Natural killer cell (primary cell): ENCODE measurements at regions not wholly inside any gene's neighbourhood (a gene's known extent, or its start where the extent isn't known, plus 50 kb on each side); places are given as distances from the start of the nearest gene placed in this dataset.

ENCODE experiments used
- ATAC-seq, 3 donors: fragments of 150-1000 bp in 2 of 3; fragments of 200-7000 bp in 1 of 3; cut with Tn5 transposase; 1 replicate in 1 of 3; 2 replicates in 2 of 3; pipeline ENCODE4 v1.10.0; 2021; ENCODE audit warnings: mild to moderate bottlenecking in 2 of 3, moderate library complexity in 2 of 3
- DNase-seq, 2 donors: peaks; one replicate each; pipeline versions ENCODE4 v3.0.0 to v3.0.0-alpha.2; 2013 to 2021; ENCODE audit warnings: mixed read lengths in 1 of 2
- H3K27ac ChIP-seq: one replicate; pipeline ENCODE4 v1.5.1; 2013; ENCODE audit warnings: mild to moderate bottlenecking, low read length
- H3K27me3 ChIP-seq: one replicate; pipeline ENCODE4 v1.6.1; 2013; ENCODE audit warnings: low read length; ENCODE audit not compliant: control insufficient read depth, insufficient read depth
- H3K36me3 ChIP-seq: one replicate; pipeline ENCODE4 v1.6.1; 2013; ENCODE audit warnings: low read length; ENCODE audit not compliant: control insufficient read depth, insufficient read depth
- H3K4me1 ChIP-seq: one replicate; pipeline ENCODE4 v1.6.1; 2013; ENCODE audit warnings: low read length; ENCODE audit not compliant: control insufficient read depth, insufficient read depth
- H3K4me3 ChIP-seq: one replicate; pipeline ENCODE4 v1.5.1; 2013; ENCODE audit warnings: low read length
- H3K9me3 ChIP-seq: one replicate; pipeline ENCODE4 v1.6.1; 2013; ENCODE audit warnings: low read length; ENCODE audit not compliant: control insufficient read depth, insufficient read depth
- H3K27ac Mint-ChIP-seq, 2 donors: one replicate each; pipeline ENCODE4 v1.8.0; 2022; ENCODE audit warnings: mild to moderate bottlenecking in 2 of 2, mixed read lengths in 2 of 2, moderate library complexity in 1 of 2
- H3K27me3 Mint-ChIP-seq, 2 donors: one replicate each; pipeline ENCODE4 v1.8.0; 2022; ENCODE audit warnings: low read depth in 2 of 2, mixed read lengths in 2 of 2
- H3K36me3 Mint-ChIP-seq: one replicate; pipeline ENCODE4 v1.8.0; 2022; ENCODE audit warnings: mixed read lengths
- H3K4me1 Mint-ChIP-seq, 2 donors: one replicate each; pipeline ENCODE4 v1.8.0; 2022; ENCODE audit warnings: mixed read lengths in 2 of 2
- H3K4me3 Mint-ChIP-seq: one replicate; pipeline ENCODE4 v1.8.0; 2022; ENCODE audit warnings: mild to moderate bottlenecking, moderate library complexity, mixed read lengths
- H3K9me3 Mint-ChIP-seq, 2 donors: one replicate each; pipeline ENCODE4 v1.8.0; 2022; ENCODE audit warnings: mixed read lengths in 2 of 2
- CTCF ChIP-seq: fragments of 200-600 bp; IDR thresholded peaks from one replicate; pipeline ENCODE4 v1.8.0; 2022; ENCODE audit warnings: antibody characterized with exemption
- WGBS: methylation state at CpG from one replicate; pipeline ENCODE4 v1.1.7; 2013; ENCODE audit warnings: missing lambda C conversion rate; ENCODE audit not compliant: insufficient coverage; 5-methylcytosine and 5-hydroxymethylcytosine counted together
- intact Hi-C: fragments of 100-400 bp; cut with micrococcal nuclease; formaldehyde crosslinking; loops from one replicate; pipeline ENCODE4 v1.14.2; 2022

DNA sequence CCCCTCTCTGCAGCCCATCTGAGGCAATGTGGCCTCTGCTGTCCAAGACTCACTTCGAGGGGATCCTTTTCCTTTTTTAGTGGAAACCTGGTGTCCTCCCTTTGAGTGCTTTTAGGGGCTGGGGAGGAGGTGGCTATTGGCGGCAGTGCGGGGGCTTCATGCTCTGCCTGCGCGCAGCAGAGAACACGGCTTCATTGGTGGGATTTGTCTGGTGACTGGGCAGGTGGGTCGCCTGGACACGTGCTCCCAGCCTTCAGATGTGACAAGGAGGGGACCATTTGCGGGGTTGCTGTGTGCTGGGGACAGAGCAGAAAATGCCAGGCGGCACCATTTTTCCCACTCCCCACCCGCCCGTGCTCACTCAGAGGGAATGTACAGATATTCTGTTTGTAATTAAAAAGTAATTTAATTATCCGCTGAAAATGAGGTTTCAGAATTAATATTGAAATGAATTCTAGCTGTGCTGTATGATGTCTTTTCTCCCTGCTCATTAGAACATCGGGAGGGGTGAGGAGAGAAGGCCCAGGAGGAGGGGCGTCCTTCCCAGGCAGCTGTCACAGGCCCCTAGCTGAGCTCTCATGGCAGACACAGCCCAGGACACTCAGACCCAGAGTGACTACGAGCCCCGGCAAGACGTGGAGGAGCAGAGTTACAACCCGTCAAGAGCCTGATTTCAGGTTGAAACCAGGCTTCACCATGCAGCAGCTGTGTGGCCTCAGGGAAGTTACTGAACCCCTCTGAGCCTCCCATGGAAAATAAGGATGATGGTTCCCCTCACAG lies 417.2 kb upstream of the SULF2 start:
- H3K9me3 Mint-ChIP-seq, result no peaks in the 10 kb centered on the region

GRCh38 chr20:48201885-48202284 lies 416.6 kb upstream of the SULF2 start:
- no peak for TF ChIP-seq CTCF
- DNase-seq (no peak), ATAC-seq (no peak)
- H3K4me3 Mint-ChIP-seq, result no peak overlapping the region
- intact Hi-C loops, result no loop called here
- H3K36me3 ChIP-seq, result no peaks in the 10 kb centered on the region
- H3K36me3 Mint-ChIP-seq, result no peaks in the 10 kb centered on the region
- no peaks in the 10 kb centered on the region for H3K27me3 ChIP-seq
- no peaks in the 10 kb centered on the region for H3K9me3 ChIP-seq
- H3K27me3 Mint-ChIP-seq, result peaks cover 2 to 5% of the 10 kb centered on the region in 2 donors
- 68% methylated on average over 5 of the region's 5 CpGs for WGBS
- no peaks in the 10 kb centered on the region for H3K4me1 Mint-ChIP-seq
- H3K27ac Mint-ChIP-seq, result no peak overlapping the region
- H3K4me1 ChIP-seq, result no peaks in the 10 kb centered on the region
- no peaks in the 10 kb centered on the region for H3K9me3 Mint-ChIP-seq
- H3K4me3 ChIP-seq, result no peak overlapping the region
- no peak overlapping the region for H3K27ac ChIP-seq

More for the DNA sequence above, 417.2 kb upstream of the SULF2 start:
- TF ChIP-seq CTCF, result no peak
- no peaks in the 10 kb centered on the region for H3K36me3 ChIP-seq
- H3K4me3 ChIP-seq, result no peak overlapping the region
- Mint-ChIP-seq H3K27me3 (peaks cover 5 to 8% of the 10 kb centered on the region in 2 donors), H3K4me3 (no peak overlapping the region), H3K27ac (no peak overlapping the region), H3K36me3 (no peaks in the 10 kb centered on the region), H3K4me1 (no peaks in the 10 kb centered on the region)
- intact Hi-C loops, result no loop called here
- no peak overlapping the region for H3K27ac ChIP-seq
- no peaks in the 10 kb centered on the region for H3K27me3 ChIP-seq
- ATAC-seq (no peak), DNase-seq (no peak)
- H3K9me3 ChIP-seq, result no peaks in the 10 kb centered on the region
- H3K4me1 ChIP-seq, result no peaks in the 10 kb centered on the region
- WGBS, result 79% methylated on average over 16 of the region's 19 CpGs

- Histone ChIP-seq H3K27ac (no peak overlapping the region), H3K27me3 (no peaks in the 10 kb centered on the region), H3K4me1 (no peaks in the 10 kb centered on the region), H3K9me3 (no peaks in the 10 kb centered on the region), H3K4me3 (no peak overlapping the region), H3K36me3 (no peaks in the 10 kb centered on the region)
- WGBS, result 78% methylated on average over 8 of the region's 8 CpGs
- H3K9me3 Mint-ChIP-seq, result no peaks in the 10 kb centered on the region
- ATAC-seq (no peak), DNase-seq (no peak)
- no peak for TF ChIP-seq CTCF
- no peaks in the 10 kb centered on the region for H3K36me3 Mint-ChIP-seq
- no peaks in the 10 kb centered on the region for H3K4me1 Mint-ChIP-seq
- H3K4me3 Mint-ChIP-seq, result no peak overlapping the region
- intact Hi-C loops, result no loop called here
- no peak overlapping the region for H3K27ac Mint-ChIP-seq
- peaks cover 0 to 5% of the 10 kb centered on the region in 2 donors for H3K27me3 Mint-ChIP-seq
Measured at GRCh38 chr20:48201188-48201587, 415.9 kb upstream of the SULF2 start.

DNA sequence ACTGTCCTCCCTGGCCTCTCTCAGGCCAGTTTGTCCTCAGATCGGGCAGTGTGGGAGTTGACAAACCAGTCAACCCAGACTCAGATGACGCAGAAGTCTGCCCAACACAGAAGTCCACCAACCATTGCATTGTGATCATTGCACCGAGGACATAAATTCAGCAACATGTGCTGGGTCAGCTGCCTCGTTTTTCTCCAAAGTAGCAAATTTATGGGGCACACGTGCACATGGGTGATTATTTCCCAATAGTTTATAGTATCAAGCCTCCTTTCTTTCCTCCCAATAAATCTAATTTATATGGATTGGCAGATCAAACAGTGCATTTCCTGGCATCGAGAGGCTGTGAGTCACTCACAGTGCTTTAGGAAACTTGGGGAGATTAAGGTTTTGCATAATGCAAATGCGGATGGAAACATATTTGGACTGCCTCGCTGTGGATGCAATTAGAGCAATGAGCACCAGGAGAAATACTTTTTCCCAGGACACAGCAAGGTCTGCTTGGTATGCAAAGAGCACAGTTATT lies 413.7 kb upstream of the SULF2 start:
- no peak for DNase-seq
- Mint-ChIP-seq H3K9me3 (no peaks in the 10 kb centered on the region), H3K4me1 (no peaks in the 10 kb centered on the region), H3K36me3 (no peaks in the 10 kb centered on the region), H3K27me3 (peaks cover 0 to 5% of the 10 kb centered on the region in 2 donors), H3K27ac (no peak overlapping the region), H3K4me3 (no peak overlapping the region)
- H3K36me3 ChIP-seq, result no peaks in the 10 kb centered on the region
- no peak for ATAC-seq
- no peaks in the 10 kb centered on the region for H3K4me1 ChIP-seq
- H3K27me3 ChIP-seq, result no peaks in the 10 kb centered on the region
- no peak for TF ChIP-seq CTCF
- WGBS, result 82% methylated on average over 8 of the region's 8 CpGs
- no peaks in the 10 kb centered on the region for H3K9me3 ChIP-seq
- H3K27ac ChIP-seq, result no peak overlapping the region
- H3K4me3 ChIP-seq, result no peak overlapping the region
- intact Hi-C loops, result no loop called here
